Upper lobe of right lung (tissue), 1 donor: ENCODE measurements at regions not wholly inside any gene's neighbourhood (a gene's known extent, or its start where the extent isn't known, plus 50 kb on each side); places are given as distances from the start of the nearest gene placed in this dataset.
"Not testable (repeated sequence)": the region's sequence is repeated elsewhere in the genome, so short reads cannot be mapped to it uniquely, and the experiment has no call there.

Experiments used
- ATAC-seq: fragments of 200-7000 bp; cut with Tn5 transposase; one replicate; pipeline ENCODE4 v1.9.1; 2020; ENCODE audit warnings: mild to moderate bottlenecking, moderate library complexity
- DNase-seq: peaks from one replicate; pipeline ENCODE4 v3.0.0-alpha.2; 2020
- H3K27ac ChIP-seq: fragments of 200-600 bp; one replicate; pipeline ENCODE4 v1.8.0; 2022
- H3K27me3 ChIP-seq: fragments of 200-600 bp; one replicate; pipeline ENCODE4 v1.8.0; 2022; ENCODE audit warnings: mild to moderate bottlenecking
- H3K36me3 ChIP-seq: fragments of 200-600 bp; one replicate; pipeline ENCODE4 v1.8.0; 2022
- H3K4me1 ChIP-seq: fragments of 200-600 bp; one replicate; pipeline ENCODE4 v1.8.0; 2022
- H3K4me3 ChIP-seq: fragments of 200-600 bp; one replicate; pipeline ENCODE4 v1.8.0; 2022; ENCODE audit warnings: mild to moderate bottlenecking
- H3K9me3 ChIP-seq: fragments of 200-600 bp; one replicate; pipeline ENCODE4 v1.8.0; 2022
- intact Hi-C: fragments of 100-400 bp; cut with DNase I; formaldehyde crosslinking; loops from one replicate; pipeline ENCODE4 v1.11.0; 2022
- TF ChIP-seq, protein P1 (sequence below): fragments of 200-600 bp; IDR thresholded peaks from one replicate; pipeline ENCODE4 v1.8.0; 2022; ENCODE audit warnings: antibody characterized with exemption
- donor health status: DM: no; HTN: yes; CAD: no; lungs with severe emphysema.

DNA sequence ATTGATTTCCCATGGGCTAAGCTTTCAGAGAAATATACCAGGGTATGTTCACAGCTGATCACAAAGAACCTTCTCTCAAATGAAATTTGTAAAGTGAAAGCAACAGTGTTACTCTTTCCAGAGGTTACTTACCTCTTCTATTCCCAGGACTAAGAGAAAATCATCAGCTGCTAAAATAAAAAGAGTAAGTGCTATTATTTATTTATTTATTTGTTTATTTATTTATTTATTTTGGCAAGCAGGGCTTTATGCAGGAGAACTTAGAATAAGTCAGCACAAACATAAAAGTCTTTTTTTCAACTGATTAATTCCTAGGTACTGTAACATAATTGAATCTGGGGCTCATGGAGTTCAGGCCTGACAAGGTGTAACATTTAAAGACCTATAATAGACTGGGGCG, 93.9 kb upstream of the SYT10 start:
- TF ChIP-seq, protein P1, sequence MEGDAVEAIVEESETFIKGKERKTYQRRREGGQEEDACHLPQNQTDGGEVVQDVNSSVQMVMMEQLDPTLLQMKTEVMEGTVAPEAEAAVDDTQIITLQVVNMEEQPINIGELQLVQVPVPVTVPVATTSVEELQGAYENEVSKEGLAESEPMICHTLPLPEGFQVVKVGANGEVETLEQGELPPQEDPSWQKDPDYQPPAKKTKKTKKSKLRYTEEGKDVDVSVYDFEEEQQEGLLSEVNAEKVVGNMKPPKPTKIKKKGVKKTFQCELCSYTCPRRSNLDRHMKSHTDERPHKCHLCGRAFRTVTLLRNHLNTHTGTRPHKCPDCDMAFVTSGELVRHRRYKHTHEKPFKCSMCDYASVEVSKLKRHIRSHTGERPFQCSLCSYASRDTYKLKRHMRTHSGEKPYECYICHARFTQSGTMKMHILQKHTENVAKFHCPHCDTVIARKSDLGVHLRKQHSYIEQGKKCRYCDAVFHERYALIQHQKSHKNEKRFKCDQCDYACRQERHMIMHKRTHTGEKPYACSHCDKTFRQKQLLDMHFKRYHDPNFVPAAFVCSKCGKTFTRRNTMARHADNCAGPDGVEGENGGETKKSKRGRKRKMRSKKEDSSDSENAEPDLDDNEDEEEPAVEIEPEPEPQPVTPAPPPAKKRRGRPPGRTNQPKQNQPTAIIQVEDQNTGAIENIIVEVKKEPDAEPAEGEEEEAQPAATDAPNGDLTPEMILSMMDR: no peak
- intact Hi-C loops: no loop called here
- ATAC-seq (no peak), DNase-seq (no peak)
- no peak overlapping the region for H3K4me3 ChIP-seq
- H3K9me3 ChIP-seq: no peaks in the 10 kb centered on the region
- H3K36me3 ChIP-seq: no peaks in the 10 kb centered on the region
- H3K27ac ChIP-seq: no peak overlapping the region
- no peaks in the 10 kb centered on the region for H3K4me1 ChIP-seq
- H3K27me3 ChIP-seq: no peaks in the 10 kb centered on the region

DNA sequence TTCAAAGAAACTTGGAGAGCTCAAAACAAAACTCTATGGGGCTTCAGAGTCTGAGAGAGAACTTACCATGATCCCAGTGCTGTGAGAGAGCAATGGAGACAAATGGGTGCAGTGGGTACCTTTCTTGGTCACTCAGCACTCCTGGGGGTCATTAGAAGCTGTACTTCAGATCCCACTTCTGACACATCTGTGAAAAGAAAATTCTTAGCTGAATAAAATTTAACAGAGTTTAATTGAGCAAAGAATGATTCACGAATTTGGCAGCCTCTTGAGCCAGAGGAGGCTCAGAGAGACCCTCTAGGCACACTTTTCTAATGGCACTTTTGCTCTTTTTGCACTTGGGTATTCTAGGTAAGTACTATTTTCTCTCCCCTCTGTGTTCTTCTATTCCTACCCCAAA, 96.8 kb upstream of the SYT10 start:
- ATAC-seq (no peak), DNase-seq (no peak)
- TF ChIP-seq, protein P1: no peak
- no peaks in the 10 kb centered on the region for H3K4me1 ChIP-seq
- no peak overlapping the region for H3K27ac ChIP-seq
- no peak overlapping the region for H3K4me3 ChIP-seq
- no peaks in the 10 kb centered on the region for H3K36me3 ChIP-seq
- no peaks in the 10 kb centered on the region for H3K9me3 ChIP-seq
- intact Hi-C loops: no loop called here
- no peaks in the 10 kb centered on the region for H3K27me3 ChIP-seq

DNA sequence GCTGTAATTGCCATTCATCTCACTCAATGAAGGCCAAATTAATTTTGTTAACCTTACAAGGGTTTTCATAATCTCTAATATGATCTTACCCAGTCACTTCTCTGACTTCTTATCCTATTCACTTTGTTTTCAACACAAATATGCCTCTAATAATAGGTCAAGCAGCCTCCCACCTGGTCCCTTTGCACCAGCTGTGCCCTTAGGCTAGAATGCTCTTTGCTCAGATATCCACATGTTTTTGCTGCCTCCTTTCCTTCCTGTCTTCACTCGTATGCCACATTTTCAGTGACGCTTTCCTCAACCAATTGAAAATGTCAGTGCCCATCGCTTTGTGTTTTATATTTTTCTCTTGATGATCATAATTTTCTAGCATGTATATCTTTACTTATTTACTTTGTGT, 106.4 kb upstream of the SYT10 start:
- Histone ChIP-seq H3K4me1 (no peaks in the 10 kb centered on the region), H3K36me3 (no peaks in the 10 kb centered on the region), H3K4me3 (no peak overlapping the region), H3K27ac (no peak overlapping the region), H3K27me3 (no peaks in the 10 kb centered on the region), H3K9me3 (no peaks in the 10 kb centered on the region)
- no peak for ATAC-seq
- intact Hi-C loops: no loop called here
- DNase-seq: no peak
- TF ChIP-seq, protein P1: no peak

DNA sequence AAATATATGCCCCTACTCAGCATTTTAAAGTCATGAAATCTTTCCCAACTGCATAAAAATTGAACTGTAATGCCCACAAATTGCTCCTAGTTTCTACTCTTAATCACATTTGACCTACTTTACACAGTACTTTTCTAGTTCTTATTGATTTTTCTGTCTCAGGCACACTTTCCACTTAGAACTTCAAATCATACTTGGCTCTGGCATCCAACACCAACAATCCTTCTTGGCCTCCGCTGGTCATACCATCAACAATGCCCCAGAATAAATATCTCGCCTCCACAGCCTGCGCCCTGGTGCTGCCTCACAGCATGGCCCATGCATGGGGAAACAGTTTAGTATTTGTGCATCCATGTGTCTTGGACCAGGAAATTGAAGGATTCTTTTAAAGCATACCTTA, 107.5 kb upstream of the SYT10 start:
- TF ChIP-seq, protein P1: no peak
- no peak for DNase-seq
- H3K27me3 ChIP-seq: no peaks in the 10 kb centered on the region
- no peaks in the 10 kb centered on the region for H3K36me3 ChIP-seq
- no peaks in the 10 kb centered on the region for H3K4me1 ChIP-seq
- no peaks in the 10 kb centered on the region for H3K9me3 ChIP-seq
- intact Hi-C loops: no loop called here
- H3K27ac ChIP-seq: no peak overlapping the region
- ATAC-seq: no peak
- H3K4me3 ChIP-seq: no peak overlapping the region

DNA sequence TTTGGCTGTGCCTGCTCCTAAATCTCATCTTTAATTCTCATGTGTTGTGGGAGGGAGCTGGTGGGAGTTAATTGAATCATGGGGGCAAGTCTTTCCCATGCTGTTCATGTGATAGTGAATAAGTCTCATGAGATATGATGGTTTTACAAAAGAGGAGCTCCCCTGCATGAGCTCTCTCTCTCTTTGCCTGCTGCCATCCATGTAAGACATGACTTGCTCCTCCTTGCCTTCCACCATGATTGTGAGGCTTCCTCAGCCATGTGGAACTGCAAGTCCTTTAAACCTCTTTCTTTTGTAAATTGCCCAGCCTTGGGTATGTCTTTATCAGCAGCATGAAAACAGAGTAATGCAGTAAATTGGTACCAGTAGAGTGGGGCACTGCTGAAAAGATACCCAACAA, 110.6 kb upstream of the SYT10 start:
- intact Hi-C loops, H3K9me3 ChIP-seq, H3K27ac ChIP-seq, DNase-seq, ATAC-seq, H3K27me3 ChIP-seq, H3K4me3 ChIP-seq, H3K4me1 ChIP-seq, H3K36me3 ChIP-seq: not testable (repeated sequence)

DNA sequence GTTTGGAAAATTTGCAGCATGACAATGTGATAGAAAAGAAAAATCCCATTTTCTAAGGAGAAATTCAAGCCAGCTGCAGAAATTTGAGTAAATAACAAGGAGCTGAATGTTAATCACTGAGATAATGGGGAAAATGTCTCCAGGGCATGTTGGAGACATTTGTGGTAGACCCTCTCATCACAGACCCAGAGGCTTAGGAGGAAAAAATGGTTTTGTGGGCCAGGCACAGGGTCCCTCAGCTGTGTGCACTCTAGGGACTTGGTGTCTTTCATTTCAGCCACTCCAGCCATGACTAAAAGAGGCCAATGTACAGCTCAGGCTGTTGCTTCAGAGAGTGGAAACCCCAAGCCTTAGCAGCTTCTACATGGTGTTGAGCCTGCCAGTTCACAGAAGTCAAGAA, 111.4 kb upstream of the SYT10 start:
- TF ChIP-seq, protein P1: no peak
- Histone ChIP-seq H3K9me3 (no peaks in the 10 kb centered on the region), H3K36me3 (no peaks in the 10 kb centered on the region), H3K4me3 (no peak overlapping the region), H3K27me3 (no peaks in the 10 kb centered on the region), H3K4me1 (no peaks in the 10 kb centered on the region), H3K27ac (no peak overlapping the region)
- ATAC-seq: no peak
- intact Hi-C loops: no loop called here
- no peak for DNase-seq
